Keratinocyte (primary cell): ENCODE measurements at regions not wholly inside any gene's neighbourhood (a gene's known extent, or its start where the extent isn't known, plus 50 kb on each side); places are given as distances from the start of the nearest gene placed in this dataset.

Source experiments
- DNase-seq: peaks from one replicate; pipeline ENCODE4 v3.0.0-alpha.2; 2011; ENCODE audit warnings: low read depth, missing footprints, low spot score
- FAIRE-seq: peaks from 2 replicates; lab custom pipeline; 2011; peaks lifted over from hg19 to GRCh38; lab: Jason Lieb, UNC
- H2AFZ ChIP-seq: 2 replicates; pipeline ENCODE4 v1.6.0; 2012; ENCODE audit warnings: low read length, control low read depth, inconsistent platforms; ENCODE audit not compliant: control insufficient read depth
- H3K27ac ChIP-seq: 2 replicates; pipeline ENCODE4 v1.5.1; 2011; ENCODE audit warnings: low read length; ENCODE audit not compliant: control insufficient read depth, insufficient read depth
- H3K27me3 ChIP-seq: 3 replicates; pipeline ENCODE4 v1.6.0; 2011; ENCODE audit warnings: low read length; ENCODE audit not compliant: control insufficient read depth, insufficient read depth; ENCODE audit errors: extremely low read depth
- H3K36me3 ChIP-seq, 2 experiments: 2 replicates in 1 of 2; 3 replicates in 1 of 2; pipeline ENCODE4 v1.5.1; 2011; ENCODE audit warnings: low read length in 2 of 2, mild to moderate bottlenecking in 1 of 2; ENCODE audit not compliant: control insufficient read depth in 2 of 2, insufficient read depth in 2 of 2; ENCODE audit errors: extremely low read depth in 1 of 2
- H3K4me1 ChIP-seq: 3 replicates; pipeline ENCODE4 v1.5.1; 2011; ENCODE audit warnings: low read length; ENCODE audit not compliant: control insufficient read depth, insufficient read depth; ENCODE audit errors: extremely low read depth
- H3K4me2 ChIP-seq: 3 replicates; pipeline ENCODE4 v1.6.0; 2011; ENCODE audit warnings: low read depth, low read length; ENCODE audit not compliant: control insufficient read depth, insufficient read depth; ENCODE audit errors: extremely low read depth
- H3K4me3 ChIP-seq, 3 experiments: fragments of 200-600 bp in 1 of 3; sonication (generic) in 1 of 3; 2 replicates in 2 of 3; 3 replicates in 1 of 3; pipeline ENCODE4 v1.5.1; 2011 to 2016; ENCODE audit warnings: low read length in 3 of 3, mild to moderate bottlenecking in 3 of 3, control low read depth in 2 of 3, inconsistent platforms in 1 of 3, low read depth in 1 of 3, mixed read lengths in 1 of 3, mixed run types in 1 of 3, moderate library complexity in 1 of 3; ENCODE audit not compliant: control insufficient read depth in 2 of 3, insufficient read depth in 2 of 3; ENCODE audit errors: extremely low read depth in 1 of 3
- H3K79me2 ChIP-seq: 2 replicates; pipeline ENCODE4 v1.6.0; 2012; ENCODE audit warnings: low read length; ENCODE audit not compliant: control insufficient read depth, insufficient read depth
- H3K9ac ChIP-seq: 3 replicates; pipeline ENCODE4 v1.6.0; 2011; ENCODE audit warnings: low read length; ENCODE audit not compliant: control insufficient read depth, insufficient read depth; ENCODE audit errors: extremely low read depth
- H3K9me1 ChIP-seq: 3 replicates; pipeline ENCODE4 v1.6.0; 2011; ENCODE audit warnings: low read length; ENCODE audit not compliant: control insufficient read depth, insufficient read depth; ENCODE audit errors: extremely low read depth
- H3K9me3 ChIP-seq: 2 replicates; pipeline ENCODE4 v1.5.1; 2012; ENCODE audit warnings: low read depth, low read length; ENCODE audit not compliant: control insufficient read depth
- H4K20me1 ChIP-seq: 3 replicates; pipeline ENCODE4 v1.6.0; 2011; ENCODE audit warnings: low read length; ENCODE audit not compliant: control insufficient read depth, insufficient read depth; ENCODE audit errors: extremely low read depth
- EZH2 ChIP-seq: IDR thresholded peaks from one replicate; pipeline ENCODE4 v1.6.1; 2012; ENCODE audit warnings: inconsistent platforms, mild to moderate bottlenecking, low read length, moderate library complexity
- dilution Hi-C: fragments of 300-500 bp; cut with MboI; formaldehyde crosslinking; loops from one replicate; pipeline ENCODE4 v1.7.0; 2020; ENCODE audit warnings: low sequenced_read_pairs; ENCODE audit not compliant: extremely low pct_ligation_motif_present
- TF ChIP-seq, protein P1 (sequence below), 3 experiments: IDR thresholded peaks in 1 of 3; conservative IDR thresholded peaks in 1 of 3; optimal IDR thresholded peaks in 1 of 3; 2 replicates in 2 of 3; 3 replicates in 1 of 3; pipeline versions ENCODE3 to v1.5.1; 2011; ENCODE audit warnings: low read length in 3 of 3, mild to moderate bottlenecking in 3 of 3, moderate library complexity in 2 of 3, control low read depth in 1 of 3, inconsistent platforms in 1 of 3; ENCODE audit not compliant: insufficient read depth in 2 of 3; ENCODE audit errors: extremely low read depth in 1 of 3

DNA sequence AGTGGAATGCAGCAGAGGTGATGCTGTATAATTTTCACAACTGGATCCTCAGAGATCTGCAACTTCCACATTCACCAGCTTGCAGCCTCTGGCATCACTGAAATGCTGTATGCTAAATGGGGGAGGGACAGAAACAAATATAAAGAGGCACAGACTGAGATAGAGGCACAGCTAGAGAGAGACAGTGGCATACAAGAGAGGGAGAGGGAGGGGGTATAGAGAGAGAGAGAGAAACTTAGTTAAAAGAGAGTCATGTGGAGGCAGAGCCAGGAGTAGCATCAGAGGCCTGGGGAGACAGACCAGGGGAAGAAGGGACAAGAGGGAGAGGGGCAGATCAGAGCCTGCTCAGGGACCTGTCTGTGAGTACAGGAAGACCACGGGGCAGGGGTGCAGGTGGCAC lies 84.5 kb upstream of the GRIK3 start:
- Histone ChIP-seq H4K20me1 (no peaks in the 10 kb centered on the region), H3K4me1 (no peaks in the 10 kb centered on the region), H3K9ac (no peak overlapping the region), H3K27me3 (peaks cover 3% of the 10 kb centered on the region), H3K9me1 (no peaks in the 10 kb centered on the region), H3K4me3 (no peak overlapping the region), H2AFZ (no peak overlapping the region), H3K36me3 (no peaks in the 10 kb centered on the region), H3K4me2 (no peak overlapping the region), H3K27ac (no peak overlapping the region), H3K79me2 (no peaks in the 10 kb centered on the region), H3K9me3 (no peaks in the 10 kb centered on the region)
- no peak for TF ChIP-seq EZH2
- TF ChIP-seq, protein P1, sequence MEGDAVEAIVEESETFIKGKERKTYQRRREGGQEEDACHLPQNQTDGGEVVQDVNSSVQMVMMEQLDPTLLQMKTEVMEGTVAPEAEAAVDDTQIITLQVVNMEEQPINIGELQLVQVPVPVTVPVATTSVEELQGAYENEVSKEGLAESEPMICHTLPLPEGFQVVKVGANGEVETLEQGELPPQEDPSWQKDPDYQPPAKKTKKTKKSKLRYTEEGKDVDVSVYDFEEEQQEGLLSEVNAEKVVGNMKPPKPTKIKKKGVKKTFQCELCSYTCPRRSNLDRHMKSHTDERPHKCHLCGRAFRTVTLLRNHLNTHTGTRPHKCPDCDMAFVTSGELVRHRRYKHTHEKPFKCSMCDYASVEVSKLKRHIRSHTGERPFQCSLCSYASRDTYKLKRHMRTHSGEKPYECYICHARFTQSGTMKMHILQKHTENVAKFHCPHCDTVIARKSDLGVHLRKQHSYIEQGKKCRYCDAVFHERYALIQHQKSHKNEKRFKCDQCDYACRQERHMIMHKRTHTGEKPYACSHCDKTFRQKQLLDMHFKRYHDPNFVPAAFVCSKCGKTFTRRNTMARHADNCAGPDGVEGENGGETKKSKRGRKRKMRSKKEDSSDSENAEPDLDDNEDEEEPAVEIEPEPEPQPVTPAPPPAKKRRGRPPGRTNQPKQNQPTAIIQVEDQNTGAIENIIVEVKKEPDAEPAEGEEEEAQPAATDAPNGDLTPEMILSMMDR (optimal IDR thresholded peaks at IDR 0.05 in 1 of 3, IDR thresholded peaks at IDR 0.05 in 1 of 3, conservative IDR thresholded peaks at IDR 0.05 in 1 of 3; ENCODE audit: extremely low read depth in 1 of 3, insufficient read depth in 2 of 3, low read length in 3 of 3) = no peak
- no peak for DNase-seq
- dilution Hi-C loops = no loop called here
- no peak for FAIRE-seq

- no peak for FAIRE-seq
- Histone ChIP-seq H3K9ac (no peak overlapping the region), H3K9me1 (no peaks in the 10 kb centered on the region), H4K20me1 (no peaks in the 10 kb centered on the region), H3K4me2 (no peak overlapping the region), H3K4me1 (no peaks in the 10 kb centered on the region), H3K79me2 (no peaks in the 10 kb centered on the region), H3K36me3 (no peaks in the 10 kb centered on the region), H3K4me3 (no peak overlapping the region), H3K27me3 (no peaks in the 10 kb centered on the region), H2AFZ (no peak overlapping the region), H3K9me3 (no peaks in the 10 kb centered on the region), H3K27ac (no peak overlapping the region)
- TF ChIP-seq EZH2 = no peak
- TF ChIP-seq, protein P1 (optimal IDR thresholded peaks at IDR 0.05 in 1 of 3, IDR thresholded peaks at IDR 0.05 in 1 of 3, conservative IDR thresholded peaks at IDR 0.05 in 1 of 3; ENCODE audit: extremely low read depth in 1 of 3, insufficient read depth in 2 of 3, low read length in 3 of 3) = no peak
- dilution Hi-C loops = no loop called here
- DNase-seq = no peak
Measured at GRCh38 chr1:37120279-37120678, 86.0 kb upstream of the GRIK3 start.
